HG03342 (cell line): ENCODE measurements at regions not wholly inside any gene's neighbourhood (a gene's known extent, or its start where the extent isn't known, plus 50 kb on each side); places are given as distances from the start of the nearest gene placed in this dataset.

Experiments
- ATAC-seq: cut with Tn5 transposase; IDR thresholded peaks from one replicate; pipeline ENCODE4 v1.9.1; 2021; ENCODE audit warnings: mild to moderate bottlenecking, moderate library complexity; ENCODE audit not compliant: unreplicated experiment

GRCh38 chr2:66036948-66037347, 398.0 kb upstream of the MEIS1 start:
- ATAC-seq: no peak

GRCh38 chr2:66034467-66034866, 400.5 kb upstream of the MEIS1 start:
- ATAC-seq: no peak

- ATAC-seq: no peak
These were observed 402.6 kb upstream of the MEIS1 start for GRCh38 chr2:66032226-66032775.

DNA sequence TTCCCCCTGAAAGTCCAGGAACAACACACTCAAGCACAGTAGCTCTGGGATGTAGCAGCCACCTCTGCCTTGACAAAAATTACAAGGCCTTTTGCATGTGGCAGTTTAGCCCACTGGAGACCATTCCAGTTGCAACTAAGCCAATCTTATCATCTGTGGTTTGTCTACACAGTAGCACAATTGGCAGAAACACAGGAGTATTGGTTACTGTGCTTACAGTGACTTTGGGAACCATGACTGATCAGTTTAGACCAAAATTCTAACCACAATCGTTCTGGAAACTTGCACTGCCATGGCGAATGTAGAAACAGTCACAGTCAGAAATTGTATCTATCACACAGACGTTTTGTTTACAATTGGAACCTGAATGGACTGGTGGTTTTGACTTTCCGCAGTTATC, 403.7 kb upstream of the MEIS1 start:
- ATAC-seq: no peak

- ATAC-seq: no peak
These were observed 404.4 kb upstream of the MEIS1 start for GRCh38 chr2:66030553-66030952.

- no peak for ATAC-seq
These were observed 410.5 kb upstream of the MEIS1 start for GRCh38 chr2:66024391-66024790.

- no peak for ATAC-seq
These were observed 413.6 kb upstream of the MEIS1 start for GRCh38 chr2:66021296-66021695.

DNA sequence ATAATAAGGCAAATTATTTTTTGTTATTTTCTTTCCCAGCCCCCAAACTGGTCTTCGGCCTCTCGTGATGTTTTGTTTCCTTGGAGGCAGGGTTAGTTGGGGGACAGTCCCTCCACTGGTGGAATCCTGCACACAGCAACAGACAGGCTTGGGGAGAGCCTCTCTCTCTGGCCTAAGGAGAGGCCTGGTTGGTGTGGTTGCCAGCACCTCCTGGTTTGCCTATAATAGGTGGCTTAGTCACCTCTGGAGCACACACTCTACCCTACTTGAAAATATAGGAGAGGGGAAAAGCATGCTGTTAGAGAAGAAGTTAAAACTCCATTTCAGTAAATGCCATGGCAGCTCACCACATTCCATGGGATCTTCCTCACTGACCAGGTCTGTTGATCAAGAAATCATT, 417.2 kb upstream of the MEIS1 start:
- no peak for ATAC-seq

- ATAC-seq: no peak
These were observed 420.5 kb upstream of the MEIS1 start for GRCh38 chr2:66014450-66014849.

DNA sequence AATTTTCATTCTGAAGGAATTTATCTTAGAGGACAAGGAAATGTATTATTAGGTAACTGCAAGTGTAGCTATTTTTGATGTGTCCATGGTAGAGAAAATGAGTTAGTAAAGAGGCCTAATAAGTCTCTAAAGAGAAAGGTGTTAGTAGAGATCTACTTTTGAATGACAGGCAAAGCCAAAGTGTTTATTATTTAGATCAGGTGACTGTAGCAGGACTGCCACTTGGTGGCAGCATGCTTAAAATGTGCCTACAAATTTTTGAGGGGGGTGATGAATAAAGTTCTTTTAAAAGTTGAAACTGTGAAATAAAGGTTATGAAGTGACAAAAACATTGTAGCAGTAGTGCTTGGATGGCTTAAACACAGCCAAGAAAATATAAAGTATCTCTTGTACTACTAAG, 421.5 kb upstream of the MEIS1 start:
- ATAC-seq: no peak

DNA sequence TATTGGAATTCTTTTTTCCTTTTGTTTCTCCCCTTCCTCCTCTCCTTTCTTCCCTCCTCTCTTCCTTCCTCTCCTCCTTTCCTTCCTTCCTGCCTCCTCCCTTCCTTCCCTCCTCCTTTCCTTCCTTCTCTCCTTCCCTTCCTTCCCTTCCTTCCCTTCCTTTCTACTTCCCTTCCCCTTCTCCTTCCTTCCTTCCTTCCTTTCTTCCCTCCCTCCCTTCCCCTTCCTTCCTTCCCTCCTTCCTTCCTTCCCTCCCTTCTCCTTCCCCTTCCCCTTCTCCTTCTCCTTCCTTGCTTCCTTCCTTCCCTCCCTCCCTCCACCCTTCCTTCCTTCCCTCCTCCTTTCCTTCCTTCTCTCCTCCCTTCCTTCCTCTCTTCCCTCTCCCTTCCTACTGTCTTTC, 431.0 kb upstream of the MEIS1 start:
- ATAC-seq: no peak

- ATAC-seq: no peak
These were observed 433.4 kb upstream of the MEIS1 start for GRCh38 chr2:66001538-66001937.

DNA sequence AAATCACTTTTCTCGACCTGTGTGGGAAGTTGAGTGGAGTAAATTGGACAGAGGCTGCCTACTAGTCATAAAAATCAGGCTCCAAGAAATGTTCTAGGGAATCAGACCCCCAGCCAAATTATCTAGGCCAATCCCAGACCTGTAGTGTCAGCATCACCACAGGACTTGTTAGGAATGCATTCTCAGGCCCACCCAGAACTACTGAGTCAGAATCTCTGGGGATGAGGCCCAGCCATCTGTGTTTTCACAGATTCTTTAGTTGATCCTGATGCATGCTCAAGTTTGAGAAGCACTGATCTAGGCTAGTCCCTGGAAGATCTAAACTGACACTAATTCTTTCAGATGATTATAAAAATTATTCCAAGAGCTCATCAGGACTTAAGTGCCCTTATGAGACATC, 434.0 kb upstream of the MEIS1 start:
- no peak for ATAC-seq

DNA sequence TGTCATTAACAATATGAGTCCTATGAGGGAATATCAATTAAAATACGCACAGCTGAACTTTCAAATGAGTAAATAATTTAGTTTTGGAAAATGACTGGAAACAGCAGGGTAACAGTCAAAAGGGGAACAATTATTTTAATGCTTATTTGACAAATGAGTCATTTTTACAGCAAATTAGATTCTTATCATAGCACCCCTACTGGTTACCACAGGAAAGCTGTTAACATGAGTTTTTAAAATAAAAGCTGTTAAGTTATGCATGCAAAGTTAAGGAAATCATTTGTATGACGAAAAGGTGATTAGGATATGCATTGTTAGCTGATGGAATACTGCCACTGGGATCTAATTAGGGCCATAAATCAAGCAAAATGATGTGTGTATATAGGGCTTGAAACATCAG, 435.1 kb upstream of the MEIS1 start:
- no peak for ATAC-seq

GRCh38 chr2:65999103-65999502, 435.8 kb upstream of the MEIS1 start:
- no peak for ATAC-seq

DNA sequence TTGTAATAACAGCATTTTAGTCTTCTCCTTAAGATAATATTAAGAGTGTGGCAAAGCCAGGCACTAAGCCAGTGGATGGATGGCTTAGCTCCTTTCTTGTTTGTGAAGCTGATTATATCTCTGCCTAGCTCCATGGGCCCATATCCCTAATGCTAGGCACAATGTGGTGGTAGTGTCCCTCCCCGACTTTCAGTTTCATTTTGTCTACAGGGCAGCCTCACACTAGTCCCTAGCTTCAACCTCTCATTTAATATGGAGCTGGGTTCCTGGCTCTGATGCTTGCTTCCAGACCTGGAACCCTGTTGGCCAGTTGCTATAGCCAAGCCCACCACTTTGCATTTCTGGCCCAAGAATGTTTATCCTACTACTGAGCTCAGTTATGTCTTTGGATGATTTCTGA, 437.0 kb upstream of the MEIS1 start:
- no peak for ATAC-seq

DNA sequence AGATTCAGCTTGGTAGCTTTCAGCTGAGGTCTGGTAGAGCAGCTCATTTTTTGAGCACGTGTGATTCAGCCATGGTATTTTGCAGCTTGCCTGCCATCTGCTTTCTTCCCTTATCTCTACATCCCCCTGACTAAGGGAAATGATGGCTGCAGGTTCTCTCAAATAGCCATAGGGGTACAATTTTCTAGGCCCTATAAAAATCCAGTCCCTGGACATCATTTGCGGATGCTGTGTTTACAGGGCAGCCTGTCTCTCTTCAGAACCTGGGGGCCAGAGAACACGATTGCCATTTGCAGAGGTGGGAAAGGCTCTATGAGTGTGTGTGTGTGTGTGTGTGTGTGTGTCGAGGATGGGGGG, 442.7 kb upstream of the MEIS1 start:
- no peak for ATAC-seq

GRCh38 chr2:65991381-65992197, 443.3 kb upstream of the MEIS1 start:
- no peak for ATAC-seq

DNA sequence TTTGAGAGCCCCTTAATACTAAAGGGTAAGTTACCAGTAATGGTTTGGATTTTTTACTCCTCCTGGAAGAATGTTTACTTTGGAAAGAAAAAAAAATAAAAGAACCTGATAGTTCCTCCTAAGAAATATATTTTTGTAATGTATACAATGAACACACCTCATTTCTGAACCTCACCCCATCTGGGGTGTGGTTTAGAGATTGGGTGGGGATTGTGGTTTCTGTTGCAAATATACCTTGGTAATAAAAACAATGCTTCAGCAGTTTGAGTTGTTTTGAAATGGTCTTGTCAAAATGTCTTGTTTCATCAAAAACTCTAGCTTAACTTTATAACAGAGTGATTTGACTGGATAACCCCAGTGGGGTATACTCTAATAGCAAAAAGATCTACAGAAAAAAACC, 448.9 kb upstream of the MEIS1 start:
- no peak for ATAC-seq

DNA sequence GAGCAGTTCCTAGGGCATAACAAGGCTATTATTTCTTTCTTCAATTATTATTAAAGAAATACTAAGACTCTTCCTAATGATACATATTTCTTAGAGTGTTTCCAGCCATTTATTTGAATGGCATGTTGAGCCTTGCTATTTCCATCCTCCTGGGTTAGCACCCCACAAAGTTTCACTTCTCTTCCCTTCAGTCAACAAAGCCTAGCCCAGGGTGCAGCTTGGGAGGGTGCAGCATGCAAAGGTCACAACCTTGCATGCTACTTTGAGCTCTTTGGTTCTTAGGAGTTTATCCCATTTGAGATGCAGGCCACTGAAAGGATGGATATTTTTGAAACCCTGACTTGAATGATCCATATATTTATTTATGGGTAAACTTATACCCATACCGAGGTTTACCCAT, 454.4 kb upstream of the MEIS1 start:
- ATAC-seq: no peak

DNA sequence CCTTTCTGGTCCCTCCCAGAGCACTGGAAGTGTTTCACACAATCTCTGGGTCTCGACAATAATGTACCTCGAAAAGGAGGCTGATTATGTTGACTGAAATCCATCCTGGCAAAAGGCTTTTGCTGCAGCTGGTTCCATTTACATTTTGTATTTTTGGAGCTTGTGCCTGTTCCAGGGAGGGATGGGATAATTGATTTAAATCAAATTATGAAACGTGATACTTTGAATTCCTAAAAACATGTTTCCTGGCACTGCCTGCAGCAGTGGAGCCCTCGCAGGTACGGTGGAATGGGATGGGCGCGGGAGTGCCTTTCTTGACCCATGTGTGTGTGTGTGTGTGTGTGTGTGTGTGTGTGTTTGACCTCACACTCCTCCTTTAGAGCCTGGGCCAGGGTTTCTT, 455.5 kb upstream of the MEIS1 start:
- ATAC-seq: no peak

DNA sequence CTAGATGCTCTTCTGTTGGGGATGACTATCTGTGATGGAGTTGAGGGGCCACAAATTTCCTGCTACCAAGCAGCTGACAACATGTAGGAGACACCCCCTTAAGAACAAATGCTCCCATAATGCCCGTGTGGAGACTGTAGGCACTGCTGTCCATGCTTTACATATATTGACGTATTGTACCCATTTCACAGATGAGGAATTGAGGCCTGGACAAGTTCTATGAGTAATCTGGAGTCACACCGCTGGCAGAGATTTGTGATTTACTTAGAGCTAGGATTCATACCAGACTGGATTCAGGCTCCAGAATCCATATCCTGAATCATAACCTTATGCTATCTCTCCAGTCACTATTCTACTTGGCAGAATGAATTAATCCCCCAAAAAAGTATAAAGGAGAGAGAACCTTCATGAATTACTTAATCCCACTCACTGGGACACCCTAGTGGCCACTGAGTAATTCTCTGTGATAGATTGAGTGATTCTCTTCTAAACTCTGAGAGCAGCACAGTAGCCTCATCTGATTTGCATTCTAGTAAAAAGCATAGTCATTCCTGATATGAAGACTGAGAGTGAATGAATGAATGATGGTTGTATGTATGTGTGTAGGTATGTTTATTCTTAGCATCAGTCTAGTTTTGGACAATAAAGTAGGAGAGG, 460.7 kb upstream of the MEIS1 start:
- no peak for ATAC-seq
